ENCODE measurements at regions not wholly inside any gene's neighbourhood (a gene's known extent, or its start where the extent isn't known, plus 50 kb on each side); places are given as distances from the start of the nearest gene placed in this dataset.
"Not testable (repeated sequence)": the region's sequence is repeated elsewhere in the genome, so short reads cannot be mapped to it uniquely, and the experiment has no call there.

GRCh38 chr5:89537800-89538199 is 654.8 kb upstream of the MEF2C start:
- H3K27ac Mint-ChIP-seq, result no peak overlapping the region
- intact Hi-C loops (cut with micrococcal nuclease), result no loop called here
- H3K4me3 Mint-ChIP-seq, result no peak overlapping the region
- no peaks in the 10 kb centered on the region for H3K27me3 Mint-ChIP-seq
- H3K9me3 Mint-ChIP-seq, result no peaks in the 10 kb centered on the region
- no peaks in the 10 kb centered on the region for H3K36me3 Mint-ChIP-seq (ENCODE audit: low read depth)
- no peak for DNase-seq
- no peaks in the 10 kb centered on the region for H3K4me1 Mint-ChIP-seq

- H3K4me3 Mint-ChIP-seq, result no peak overlapping the region
- no peaks in the 10 kb centered on the region for H3K36me3 Mint-ChIP-seq (ENCODE audit: low read depth)
- intact Hi-C loops (cut with micrococcal nuclease), result no loop called here
- no peaks in the 10 kb centered on the region for H3K4me1 Mint-ChIP-seq
- no peaks in the 10 kb centered on the region for H3K9me3 Mint-ChIP-seq
- H3K27me3 Mint-ChIP-seq, result no peaks in the 10 kb centered on the region
- H3K27ac Mint-ChIP-seq, result no peak overlapping the region
- DNase-seq, result no peak
These were observed 653.0 kb upstream of the MEF2C start for GRCh38 chr5:89536020-89536419.

GRCh38 chr5:89535411-89535810 is 652.4 kb upstream of the MEF2C start:
- H3K27me3 Mint-ChIP-seq, result no peaks in the 10 kb centered on the region
- no peaks in the 10 kb centered on the region for H3K4me1 Mint-ChIP-seq
- intact Hi-C loops (cut with micrococcal nuclease), result no loop called here

GRCh38 chr5:89534331-89534730 is 651.3 kb upstream of the MEF2C start:
- Mint-ChIP-seq H3K36me3 (ENCODE audit: low read depth) (no peaks in the 10 kb centered on the region), H3K4me3 (no peak overlapping the region), H3K4me1 (no peaks in the 10 kb centered on the region), H3K27me3 (no peaks in the 10 kb centered on the region), H3K9me3 (no peaks in the 10 kb centered on the region), H3K27ac (no peak overlapping the region)
- intact Hi-C loops (cut with micrococcal nuclease), result no loop called here
- DNase-seq, result no peak

More at GRCh38 chr5:89535411-89535810, 652.4 kb upstream of the MEF2C start:
- no peak for DNase-seq
- Mint-ChIP-seq H3K9me3 (no peaks in the 10 kb centered on the region), H3K27ac (no peak overlapping the region), H3K4me3 (no peak overlapping the region), H3K36me3 (ENCODE audit: low read depth) (no peaks in the 10 kb centered on the region)

- H3K27me3 Mint-ChIP-seq, result no peaks in the 10 kb centered on the region
- H3K9me3 Mint-ChIP-seq, result no peaks in the 10 kb centered on the region
- H3K4me1 Mint-ChIP-seq, result no peaks in the 10 kb centered on the region
- DNase-seq, result no peak
- H3K4me3 Mint-ChIP-seq, result no peak overlapping the region
- no peaks in the 10 kb centered on the region for H3K36me3 Mint-ChIP-seq (ENCODE audit: low read depth)
- no peak overlapping the region for H3K27ac Mint-ChIP-seq
- intact Hi-C loops (cut with micrococcal nuclease), result no loop called here
These were observed 641.8 kb upstream of the MEF2C start for GRCh38 chr5:89524785-89525184.

GRCh38 chr5:89523867-89524266 is 640.9 kb upstream of the MEF2C start:
- H3K27ac Mint-ChIP-seq; H3K36me3 Mint-ChIP-seq (ENCODE audit: low read depth); H3K4me3 Mint-ChIP-seq; intact Hi-C loops (cut with micrococcal nuclease); H3K9me3 Mint-ChIP-seq; H3K4me1 Mint-ChIP-seq; DNase-seq; H3K27me3 Mint-ChIP-seq: not testable (repeated sequence)

- Mint-ChIP-seq H3K36me3 (ENCODE audit: low read depth) (no peaks in the 10 kb centered on the region), H3K27me3 (no peaks in the 10 kb centered on the region), H3K4me3 (no peak overlapping the region), H3K9me3 (no peaks in the 10 kb centered on the region), H3K27ac (no peak overlapping the region), H3K4me1 (no peaks in the 10 kb centered on the region)
- no peak for DNase-seq
- intact Hi-C loops (cut with micrococcal nuclease), result no loop called here
These were observed 637.8 kb upstream of the MEF2C start for GRCh38 chr5:89520771-89521170.

GRCh38 chr5:89513299-89514044 is 630.5 kb upstream of the MEF2C start:
- no peak overlapping the region for H3K27ac Mint-ChIP-seq
- no peaks in the 10 kb centered on the region for H3K27me3 Mint-ChIP-seq
- H3K4me3 Mint-ChIP-seq, result no peak overlapping the region
- H3K4me1 Mint-ChIP-seq, result no peaks in the 10 kb centered on the region
- intact Hi-C loops (cut with micrococcal nuclease), result no loop called here
- no peak for DNase-seq
- H3K9me3 Mint-ChIP-seq, result no peaks in the 10 kb centered on the region
- H3K36me3 Mint-ChIP-seq (ENCODE audit: low read depth), result no peaks in the 10 kb centered on the region

- Mint-ChIP-seq H3K27ac (no peak overlapping the region), H3K9me3 (no peaks in the 10 kb centered on the region), H3K4me3 (no peak overlapping the region), H3K36me3 (ENCODE audit: low read depth) (no peaks in the 10 kb centered on the region), H3K27me3 (no peaks in the 10 kb centered on the region), H3K4me1 (no peaks in the 10 kb centered on the region)
- intact Hi-C loops (cut with micrococcal nuclease), result no loop called here
- no peak for DNase-seq
These were observed 621.1 kb upstream of the MEF2C start for GRCh38 chr5:89504051-89504450.

- H3K27ac Mint-ChIP-seq, result no peak overlapping the region
- H3K9me3 Mint-ChIP-seq, result no peaks in the 10 kb centered on the region
- no peaks in the 10 kb centered on the region for H3K4me1 Mint-ChIP-seq
- DNase-seq, result no peak
- no peaks in the 10 kb centered on the region for H3K27me3 Mint-ChIP-seq
- H3K4me3 Mint-ChIP-seq, result no peak overlapping the region
- H3K36me3 Mint-ChIP-seq (ENCODE audit: low read depth), result no peaks in the 10 kb centered on the region
- intact Hi-C loops (cut with micrococcal nuclease), result no loop called here
These were observed 616.8 kb upstream of the MEF2C start for GRCh38 chr5:89499787-89500186.

- intact Hi-C loops (cut with micrococcal nuclease), result no loop called here
- Mint-ChIP-seq H3K4me3 (no peak overlapping the region), H3K9me3 (no peaks in the 10 kb centered on the region), H3K36me3 (ENCODE audit: low read depth) (no peaks in the 10 kb centered on the region), H3K27ac (no peak overlapping the region), H3K4me1 (no peaks in the 10 kb centered on the region), H3K27me3 (no peaks in the 10 kb centered on the region)
- no peak for DNase-seq
These were observed 615.7 kb upstream of the MEF2C start for GRCh38 chr5:89498699-89499098.

- Mint-ChIP-seq H3K27ac (no peak overlapping the region), H3K27me3 (no peaks in the 10 kb centered on the region), H3K9me3 (no peaks in the 10 kb centered on the region), H3K4me3 (no peak overlapping the region), H3K4me1 (no peaks in the 10 kb centered on the region), H3K36me3 (ENCODE audit: low read depth) (no peaks in the 10 kb centered on the region)
- intact Hi-C loops (cut with micrococcal nuclease), result no loop called here
- no peak for DNase-seq
These were observed 610.4 kb upstream of the MEF2C start for GRCh38 chr5:89493414-89493813.

- Mint-ChIP-seq H3K9me3 (no peaks in the 10 kb centered on the region), H3K27ac (no peak overlapping the region), H3K4me1 (no peaks in the 10 kb centered on the region), H3K36me3 (ENCODE audit: low read depth) (no peaks in the 10 kb centered on the region), H3K4me3 (no peak overlapping the region), H3K27me3 (no peaks in the 10 kb centered on the region)
- intact Hi-C loops (cut with micrococcal nuclease), result no loop called here
- DNase-seq, result no peak
These were observed 602.0 kb upstream of the MEF2C start for GRCh38 chr5:89484962-89485361.

GRCh38 chr5:89480406-89481007 is 597.5 kb upstream of the MEF2C start:
- no peak for DNase-seq
- H3K27ac Mint-ChIP-seq, result no peak overlapping the region
- H3K36me3 Mint-ChIP-seq (ENCODE audit: low read depth), result no peaks in the 10 kb centered on the region
- H3K4me3 Mint-ChIP-seq, result no peak overlapping the region
- no peaks in the 10 kb centered on the region for H3K27me3 Mint-ChIP-seq
- intact Hi-C loops (cut with micrococcal nuclease), result no loop called here
- H3K4me1 Mint-ChIP-seq, result no peaks in the 10 kb centered on the region
- no peaks in the 10 kb centered on the region for H3K9me3 Mint-ChIP-seq

GRCh38 chr5:89478851-89479250 is 595.9 kb upstream of the MEF2C start:
- intact Hi-C loops (cut with micrococcal nuclease), result no loop called here
- no peak overlapping the region for H3K4me3 Mint-ChIP-seq
- H3K27me3 Mint-ChIP-seq, result no peaks in the 10 kb centered on the region
- H3K36me3 Mint-ChIP-seq (ENCODE audit: low read depth), result no peaks in the 10 kb centered on the region
- no peaks in the 10 kb centered on the region for H3K4me1 Mint-ChIP-seq
- H3K9me3 Mint-ChIP-seq, result no peaks in the 10 kb centered on the region
- H3K27ac Mint-ChIP-seq, result no peak overlapping the region
- DNase-seq, result no peak
